ENCODE measurements at regions not wholly inside any gene's neighbourhood (a gene's known extent, or its start where the extent isn't known, plus 50 kb on each side); places are given as distances from the start of the nearest gene placed in this dataset.

DNA sequence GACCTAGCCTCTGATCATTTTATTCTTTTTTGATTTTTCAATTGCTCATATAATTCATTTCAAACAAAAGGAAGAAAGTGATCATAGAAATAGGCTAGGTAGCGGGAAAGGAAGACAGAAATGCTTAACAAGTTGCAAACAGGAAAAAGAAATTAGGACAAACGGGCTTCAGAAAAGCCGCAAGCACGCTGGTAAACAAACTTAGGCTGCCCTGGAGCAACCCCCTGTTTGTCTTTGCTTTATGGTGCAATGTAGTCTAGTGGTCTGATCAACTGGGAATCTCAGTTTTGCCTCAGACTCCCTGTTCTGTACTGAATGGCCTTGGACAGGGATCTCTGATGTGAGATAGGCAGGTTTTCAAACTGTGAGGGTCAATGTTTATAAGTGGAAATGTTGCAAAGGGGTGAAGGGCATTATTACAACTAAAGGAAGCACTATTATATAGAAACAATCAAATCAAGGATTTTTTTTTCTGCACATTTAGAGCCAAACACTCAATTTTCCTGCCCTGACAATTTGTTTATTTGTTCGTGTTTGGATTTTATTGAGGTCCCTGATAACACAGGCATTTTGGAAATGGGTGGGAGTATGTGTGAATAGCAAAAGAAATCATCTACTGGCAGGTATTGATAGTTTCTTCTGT, 146.8 kb upstream of the NRIP1 start:
- Histone ChIP-seq H3K9ac (ENCODE audit: insufficient read depth in 1 of 2, low read depth in 2 of 2, low read length in 2 of 2) (no peak overlapping the region), H4K20me1 (replicated peaks; ENCODE audit: control insufficient read depth, insufficient read depth, low read length) (no peaks in the 10 kb centered on the region), H3K4me2 (ENCODE audit: insufficient read depth, low read length) (no peak overlapping the region), H3K9me1 (ENCODE audit: control insufficient read depth, insufficient read depth, low read length) (no peaks in the 10 kb centered on the region), H2AFZ (ENCODE audit: low read depth, low read length) (no peak overlapping the region), H3K4me3 (no peak overlapping the region), H3K9me3 (replicated peaks; ENCODE audit: control insufficient read depth, insufficient read depth, low read depth, low read length) (no peaks in the 10 kb centered on the region), H3K27me3 (ENCODE audit: control insufficient read depth in 2 of 2, insufficient read depth in 2 of 2, low read length in 2 of 2) (peaks cover 0 to 3% of the 10 kb centered on the region in 2 experiments; a peak in 1 of 5 replicates), H3K36me3 (ENCODE audit: control insufficient read depth, insufficient read depth, low read length) (no peaks in the 10 kb centered on the region), H3K4me1 (replicated peaks in 1 of 2; ENCODE audit: control insufficient read depth in 2 of 2, insufficient read depth in 2 of 2, low read length in 2 of 2) (no peaks in the 10 kb centered on the region; a peak in 1 of 5 replicates), H3K79me2 (ENCODE audit: control insufficient read depth, insufficient read depth, low read length) (no peaks in the 10 kb centered on the region), H3K27ac (ENCODE audit: extremely low read depth, low read depth, low read length) (no peak overlapping the region)
- in situ Hi-C loops (cut with MboI), result no loop called here
- no peak for ATAC-seq
- ChIA-PET CTCF (ENCODE audit: low intra/inter-chr PET ratio) (no interaction called here), POLR2A (no interaction called here)
- DNase-seq (ENCODE audit: extremely low read depth in 1 of 4, low spot score in 3 of 4), result no peak
- FAIRE-seq, result no peak
- BruUV-seq (replicated peaks), result no TSS peak
- 15% methylated on average over 5 of the region's 5 CpGs for WGBS (ENCODE audit: insufficient coverage, low coverage, missing lambda C conversion rate)
- TF ChIP-seq C11orf30 (IDR thresholded peaks at IDR 0.05; ENCODE audit: low read depth) (no peak), BCL6 (CRISPR knock-in tag; IDR thresholded peaks at IDR 0.05) (no peak), ZNF764 (CRISPR knock-in tag; IDR thresholded peaks at IDR 0.05; ENCODE audit: low read depth) (no peak), ZNF232 (CRISPR knock-in tag; IDR thresholded peaks at IDR 0.05) (no peak), ZNF3 (CRISPR knock-in tag; IDR thresholded peaks at IDR 0.05) (no peak), RBM14 (IDR thresholded peaks at IDR 0.05; ENCODE audit: borderline replicate concordance, insufficient read depth, low read depth, low read length) (no peak), ZNF23 (CRISPR knock-in tag; IDR thresholded peaks at IDR 0.05) (no peak), TAF15 (IDR thresholded peaks at IDR 0.05; ENCODE audit: low read depth, low read length) (no peak), RBM25 (IDR thresholded peaks at IDR 0.05; ENCODE audit: low read depth, low read length, severe bottlenecking) (no peak), ZKSCAN8 (CRISPR knock-in tag; IDR thresholded peaks at IDR 0.05) (no peak), HMGN3 (IDR thresholded peaks at IDR 0.05; ENCODE audit: borderline replicate concordance, extremely low read depth, insufficient read length, low read depth, low read length) (no peak)
- TF ChIP-seq, protein P1, sequence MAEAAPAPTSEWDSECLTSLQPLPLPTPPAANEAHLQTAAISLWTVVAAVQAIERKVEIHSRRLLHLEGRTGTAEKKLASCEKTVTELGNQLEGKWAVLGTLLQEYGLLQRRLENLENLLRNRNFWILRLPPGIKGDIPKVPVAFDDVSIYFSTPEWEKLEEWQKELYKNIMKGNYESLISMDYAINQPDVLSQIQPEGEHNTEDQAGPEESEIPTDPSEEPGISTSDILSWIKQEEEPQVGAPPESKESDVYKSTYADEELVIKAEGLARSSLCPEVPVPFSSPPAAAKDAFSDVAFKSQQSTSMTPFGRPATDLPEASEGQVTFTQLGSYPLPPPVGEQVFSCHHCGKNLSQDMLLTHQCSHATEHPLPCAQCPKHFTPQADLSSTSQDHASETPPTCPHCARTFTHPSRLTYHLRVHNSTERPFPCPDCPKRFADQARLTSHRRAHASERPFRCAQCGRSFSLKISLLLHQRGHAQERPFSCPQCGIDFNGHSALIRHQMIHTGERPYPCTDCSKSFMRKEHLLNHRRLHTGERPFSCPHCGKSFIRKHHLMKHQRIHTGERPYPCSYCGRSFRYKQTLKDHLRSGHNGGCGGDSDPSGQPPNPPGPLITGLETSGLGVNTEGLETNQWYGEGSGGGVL (CRISPR knock-in tag; IDR thresholded peaks at IDR 0.05), result no peak
- TF ChIP-seq, protein P2, sequence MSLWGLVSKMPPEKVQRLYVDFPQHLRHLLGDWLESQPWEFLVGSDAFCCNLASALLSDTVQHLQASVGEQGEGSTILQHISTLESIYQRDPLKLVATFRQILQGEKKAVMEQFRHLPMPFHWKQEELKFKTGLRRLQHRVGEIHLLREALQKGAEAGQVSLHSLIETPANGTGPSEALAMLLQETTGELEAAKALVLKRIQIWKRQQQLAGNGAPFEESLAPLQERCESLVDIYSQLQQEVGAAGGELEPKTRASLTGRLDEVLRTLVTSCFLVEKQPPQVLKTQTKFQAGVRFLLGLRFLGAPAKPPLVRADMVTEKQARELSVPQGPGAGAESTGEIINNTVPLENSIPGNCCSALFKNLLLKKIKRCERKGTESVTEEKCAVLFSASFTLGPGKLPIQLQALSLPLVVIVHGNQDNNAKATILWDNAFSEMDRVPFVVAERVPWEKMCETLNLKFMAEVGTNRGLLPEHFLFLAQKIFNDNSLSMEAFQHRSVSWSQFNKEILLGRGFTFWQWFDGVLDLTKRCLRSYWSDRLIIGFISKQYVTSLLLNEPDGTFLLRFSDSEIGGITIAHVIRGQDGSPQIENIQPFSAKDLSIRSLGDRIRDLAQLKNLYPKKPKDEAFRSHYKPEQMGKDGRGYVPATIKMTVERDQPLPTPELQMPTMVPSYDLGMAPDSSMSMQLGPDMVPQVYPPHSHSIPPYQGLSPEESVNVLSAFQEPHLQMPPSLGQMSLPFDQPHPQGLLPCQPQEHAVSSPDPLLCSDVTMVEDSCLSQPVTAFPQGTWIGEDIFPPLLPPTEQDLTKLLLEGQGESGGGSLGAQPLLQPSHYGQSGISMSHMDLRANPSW (CRISPR knock-in tag; IDR thresholded peaks at IDR 0.05), result no peak
- TF ChIP-seq, protein P3, sequence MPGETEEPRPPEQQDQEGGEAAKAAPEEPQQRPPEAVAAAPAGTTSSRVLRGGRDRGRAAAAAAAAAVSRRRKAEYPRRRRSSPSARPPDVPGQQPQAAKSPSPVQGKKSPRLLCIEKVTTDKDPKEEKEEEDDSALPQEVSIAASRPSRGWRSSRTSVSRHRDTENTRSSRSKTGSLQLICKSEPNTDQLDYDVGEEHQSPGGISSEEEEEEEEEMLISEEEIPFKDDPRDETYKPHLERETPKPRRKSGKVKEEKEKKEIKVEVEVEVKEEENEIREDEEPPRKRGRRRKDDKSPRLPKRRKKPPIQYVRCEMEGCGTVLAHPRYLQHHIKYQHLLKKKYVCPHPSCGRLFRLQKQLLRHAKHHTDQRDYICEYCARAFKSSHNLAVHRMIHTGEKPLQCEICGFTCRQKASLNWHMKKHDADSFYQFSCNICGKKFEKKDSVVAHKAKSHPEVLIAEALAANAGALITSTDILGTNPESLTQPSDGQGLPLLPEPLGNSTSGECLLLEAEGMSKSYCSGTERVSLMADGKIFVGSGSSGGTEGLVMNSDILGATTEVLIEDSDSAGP (CRISPR knock-in tag; IDR thresholded peaks at IDR 0.05), result no peak
- intact Hi-C loops (cut with micrococcal nuclease), result no loop called here
